Brain microvascular endothelial cell (primary cell): ENCODE measurements at regions not wholly inside any gene's neighbourhood (a gene's known extent, or its start where the extent isn't known, plus 50 kb on each side); places are given as distances from the start of the nearest gene placed in this dataset.
"Not testable (repeated sequence)": the region's sequence is repeated elsewhere in the genome, so short reads cannot be mapped to it uniquely, and the experiment has no call there.

Source experiments
- DNase-seq: peaks from one replicate; pipeline ENCODE4 v3.0.0-alpha.2; 2020
- H3K27ac ChIP-seq: fragments of 250-450 bp; sonication (Bioruptor Pico); 2 replicates; pipeline ENCODE4 v1.5.1; 2020; ENCODE audit warnings: mild to moderate bottlenecking, moderate library complexity
- H3K27me3 ChIP-seq: fragments of 250-450 bp; sonication (Bioruptor Pico); replicated peaks from 2 replicates; pipeline ENCODE4 v1.5.1; 2020; ENCODE audit warnings: mild to moderate bottlenecking
- H3K36me3 ChIP-seq: fragments of 250-450 bp; sonication (Bioruptor Pico); replicated peaks from 2 replicates; pipeline ENCODE4 v1.5.1; 2020; ENCODE audit warnings: mild to moderate bottlenecking
- H3K4me3 ChIP-seq: 2 replicates; pipeline ENCODE4 v1.5.1; 2011; ENCODE audit warnings: low read depth, mild to moderate bottlenecking, control low read depth, low read length, moderate library complexity
- in situ Hi-C: cut with HindIII; loops from 2 replicates; pipeline ENCODE4 v1.10.0; 2017; ENCODE audit warnings: low sequenced_read_pairs, low pct_ligation_motif_present
- TF ChIP-seq, protein P1 (sequence below): IDR thresholded peaks from 2 replicates; pipeline ENCODE4 v1.5.1; 2011; ENCODE audit warnings: low read depth, mild to moderate bottlenecking, moderate library complexity, low read length, control low read depth, inconsistent platforms; ENCODE audit errors: missing control alignments

DNA sequence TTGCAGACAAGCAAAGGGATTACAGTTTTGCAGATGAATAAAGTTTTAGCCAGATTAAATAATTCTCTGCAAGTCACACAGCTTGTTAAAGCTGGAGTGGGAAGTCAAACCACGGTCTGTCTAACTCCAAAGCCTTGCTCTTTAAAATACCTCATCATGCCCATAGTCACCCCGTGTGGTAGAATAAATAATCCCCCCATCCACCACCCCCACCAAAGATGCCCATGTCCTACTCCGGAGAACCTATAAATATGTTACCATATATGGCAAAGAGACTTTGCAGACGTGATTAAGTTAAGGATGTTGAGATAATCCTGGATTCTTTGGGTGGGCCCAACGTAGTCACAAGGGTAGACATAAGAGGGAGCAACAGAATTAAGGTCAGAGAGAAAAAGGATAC, 118.7 kb downstream of the BEND2 start:
- Histone ChIP-seq H3K36me3 (no peaks in the 10 kb centered on the region), H3K27ac (no peak overlapping the region), H3K27me3 (no peaks in the 10 kb centered on the region), H3K4me3 (no peak overlapping the region)
- in situ Hi-C loops, result no loop called here
- TF ChIP-seq, protein P1, sequence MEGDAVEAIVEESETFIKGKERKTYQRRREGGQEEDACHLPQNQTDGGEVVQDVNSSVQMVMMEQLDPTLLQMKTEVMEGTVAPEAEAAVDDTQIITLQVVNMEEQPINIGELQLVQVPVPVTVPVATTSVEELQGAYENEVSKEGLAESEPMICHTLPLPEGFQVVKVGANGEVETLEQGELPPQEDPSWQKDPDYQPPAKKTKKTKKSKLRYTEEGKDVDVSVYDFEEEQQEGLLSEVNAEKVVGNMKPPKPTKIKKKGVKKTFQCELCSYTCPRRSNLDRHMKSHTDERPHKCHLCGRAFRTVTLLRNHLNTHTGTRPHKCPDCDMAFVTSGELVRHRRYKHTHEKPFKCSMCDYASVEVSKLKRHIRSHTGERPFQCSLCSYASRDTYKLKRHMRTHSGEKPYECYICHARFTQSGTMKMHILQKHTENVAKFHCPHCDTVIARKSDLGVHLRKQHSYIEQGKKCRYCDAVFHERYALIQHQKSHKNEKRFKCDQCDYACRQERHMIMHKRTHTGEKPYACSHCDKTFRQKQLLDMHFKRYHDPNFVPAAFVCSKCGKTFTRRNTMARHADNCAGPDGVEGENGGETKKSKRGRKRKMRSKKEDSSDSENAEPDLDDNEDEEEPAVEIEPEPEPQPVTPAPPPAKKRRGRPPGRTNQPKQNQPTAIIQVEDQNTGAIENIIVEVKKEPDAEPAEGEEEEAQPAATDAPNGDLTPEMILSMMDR, result no peak
- no peak for DNase-seq

DNA sequence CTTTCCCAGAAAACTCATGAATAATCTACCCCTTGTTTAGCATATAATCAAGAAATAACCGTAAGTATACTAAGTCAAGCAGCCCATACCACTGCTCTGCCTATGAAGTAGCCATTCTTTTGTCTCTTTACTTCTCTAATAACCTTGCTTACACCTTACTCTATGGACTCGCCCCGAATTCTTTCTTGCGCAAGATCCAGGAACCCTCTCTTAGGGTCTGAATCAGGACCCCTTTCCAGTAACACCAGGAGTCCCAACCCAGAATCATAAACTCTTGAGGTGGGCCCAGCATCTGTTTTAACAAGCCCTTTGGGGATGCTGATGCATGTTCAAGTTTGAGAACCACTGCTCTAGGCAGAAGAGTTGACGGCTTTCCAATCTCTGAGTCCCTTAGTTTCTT, 119.6 kb downstream of the BEND2 start:
- in situ Hi-C loops, result no loop called here
- H3K27me3 ChIP-seq, result no peaks in the 10 kb centered on the region
- TF ChIP-seq, protein P1, result no peak
- H3K4me3 ChIP-seq, result no peak overlapping the region
- no peak overlapping the region for H3K27ac ChIP-seq
- no peaks in the 10 kb centered on the region for H3K36me3 ChIP-seq
- DNase-seq, result no peak

DNA sequence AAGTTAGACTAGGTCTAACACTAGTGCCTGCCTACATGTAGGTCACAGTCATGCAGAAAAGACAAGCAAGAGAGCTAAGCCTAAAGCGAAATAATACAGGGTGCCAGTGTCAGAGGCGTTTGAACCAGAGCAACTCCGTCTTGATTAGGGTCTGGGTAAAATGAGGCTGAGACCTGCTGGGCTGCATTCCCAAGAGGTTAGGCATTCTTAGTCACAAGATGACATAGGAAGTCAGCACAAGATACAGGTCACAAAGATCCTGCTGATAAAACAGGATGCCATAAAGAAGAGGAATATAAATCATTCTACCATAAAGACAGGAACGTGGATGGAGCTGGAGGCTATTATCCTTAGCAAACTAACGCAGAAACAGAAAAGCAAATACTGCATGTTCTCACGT, 120.9 kb downstream of the BEND2 start:
- H3K4me3 ChIP-seq, result no peak overlapping the region
- H3K27me3 ChIP-seq, result no peaks in the 10 kb centered on the region
- no peak for DNase-seq
- no peak overlapping the region for H3K27ac ChIP-seq
- no peaks in the 10 kb centered on the region for H3K36me3 ChIP-seq
- in situ Hi-C loops, result no loop called here
- TF ChIP-seq, protein P1, result no peak

DNA sequence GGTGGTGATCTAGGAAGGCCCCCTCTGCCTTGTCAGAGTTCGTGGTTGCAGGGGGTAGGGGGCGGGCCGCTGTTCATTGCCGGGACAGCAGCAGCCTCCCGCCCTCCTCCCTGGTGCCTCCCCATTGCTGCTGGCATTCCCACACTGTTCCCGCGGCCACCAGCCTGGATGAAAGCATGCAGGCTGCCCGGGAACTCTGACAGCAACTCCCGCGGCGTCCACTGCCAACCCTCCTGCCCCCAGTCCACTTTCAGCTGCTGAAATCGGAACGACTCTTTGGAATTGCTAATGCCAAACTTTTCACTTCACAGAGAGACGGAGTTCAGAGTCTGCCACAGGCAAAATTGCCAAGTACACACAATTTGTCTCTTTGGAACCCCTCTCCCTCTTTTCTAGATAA, 121.9 kb downstream of the BEND2 start:
- no peak overlapping the region for H3K27ac ChIP-seq
- no peaks in the 10 kb centered on the region for H3K27me3 ChIP-seq
- in situ Hi-C loops, result no loop called here
- no peak overlapping the region for H3K4me3 ChIP-seq
- TF ChIP-seq, protein P1, result no peak
- no peaks in the 10 kb centered on the region for H3K36me3 ChIP-seq
- DNase-seq, result no peak

DNA sequence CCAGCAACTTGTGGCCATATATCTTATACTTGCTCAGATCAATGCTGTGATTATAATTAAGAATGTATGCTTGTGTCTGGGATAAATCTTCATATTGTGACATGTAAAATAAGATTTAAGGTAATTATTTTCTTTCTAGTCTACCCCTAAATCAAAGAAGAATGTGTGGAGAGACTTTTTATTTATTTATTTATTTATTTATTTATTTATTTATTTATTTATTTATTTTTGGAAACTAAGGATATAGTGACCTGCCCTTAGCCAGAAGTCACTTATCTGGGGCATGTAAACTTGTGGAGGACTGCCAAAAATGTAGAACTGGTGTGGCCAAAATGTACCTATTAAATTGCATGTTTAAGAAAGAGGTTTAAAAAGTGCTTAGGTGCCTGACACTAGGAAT, 144.3 kb downstream of the BEND2 start:
- no peak for DNase-seq
- TF ChIP-seq, protein P1, result no peak
- in situ Hi-C loops, result no loop called here

DNA sequence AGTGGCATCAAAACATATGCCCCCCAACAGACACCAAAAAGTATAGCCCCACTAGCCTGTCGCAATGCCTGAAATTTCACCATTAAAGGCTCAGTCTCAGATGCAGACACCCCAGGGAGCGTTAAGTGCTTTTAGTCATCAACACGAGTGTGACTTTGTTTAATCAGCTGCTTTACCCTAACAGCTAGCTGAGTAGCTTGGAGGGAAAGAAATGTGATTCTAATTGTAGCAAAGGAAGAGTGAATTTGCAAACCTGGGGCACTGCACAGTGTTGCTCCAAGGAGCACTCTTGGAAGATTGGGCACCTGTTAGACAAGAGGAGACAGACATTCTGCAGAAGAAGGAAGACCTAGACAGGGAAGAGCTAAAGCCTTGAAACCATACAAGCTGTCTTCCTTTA, 145.1 kb downstream of the BEND2 start:
- Histone ChIP-seq H3K36me3 (no peaks in the 10 kb centered on the region), H3K27ac (no peak overlapping the region), H3K27me3 (no peaks in the 10 kb centered on the region), H3K4me3 (no peak overlapping the region)
- DNase-seq, result no peak
- TF ChIP-seq, protein P1, result no peak
- in situ Hi-C loops, result no loop called here

More for the DNA sequence above, 144.3 kb downstream of the BEND2 start:
- H3K4me3 ChIP-seq, result no peak overlapping the region
- no peaks in the 10 kb centered on the region for H3K27me3 ChIP-seq
- no peaks in the 10 kb centered on the region for H3K36me3 ChIP-seq
- H3K27ac ChIP-seq, result no peak overlapping the region

DNA sequence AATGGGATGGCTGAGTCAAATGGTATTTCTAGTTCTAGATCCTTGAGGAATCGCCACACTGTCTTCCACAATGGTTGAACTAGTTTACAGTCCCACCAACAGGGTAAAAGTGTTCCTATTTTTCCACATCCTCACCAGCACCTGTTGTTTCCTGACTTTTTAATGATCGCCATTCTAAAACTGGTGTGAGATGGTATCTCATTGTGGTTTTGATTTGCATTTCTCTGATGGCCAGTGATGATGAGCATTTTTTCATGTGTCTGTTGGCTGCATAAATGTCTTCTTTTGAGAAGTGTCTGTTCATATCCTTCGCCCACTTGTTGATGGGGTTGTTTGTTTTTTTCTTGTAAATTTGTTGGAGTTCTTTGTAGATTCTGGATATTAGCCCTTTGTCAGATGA, 152.6 kb downstream of the BEND2 start:
- H3K27me3 ChIP-seq, in situ Hi-C loops, H3K36me3 ChIP-seq, H3K27ac ChIP-seq, DNase-seq, H3K4me3 ChIP-seq: not testable (repeated sequence)
